GM21576 (cell line): ENCODE measurements at regions not wholly inside any gene's neighbourhood (a gene's known extent, or its start where the extent isn't known, plus 50 kb on each side); places are given as distances from the start of the nearest gene placed in this dataset.

Source experiments
- ATAC-seq: cut with Tn5 transposase; IDR thresholded peaks from one replicate; pipeline ENCODE4 v1.9.1; 2021; ENCODE audit warnings: mild to moderate bottlenecking, moderate library complexity; ENCODE audit not compliant: unreplicated experiment

DNA sequence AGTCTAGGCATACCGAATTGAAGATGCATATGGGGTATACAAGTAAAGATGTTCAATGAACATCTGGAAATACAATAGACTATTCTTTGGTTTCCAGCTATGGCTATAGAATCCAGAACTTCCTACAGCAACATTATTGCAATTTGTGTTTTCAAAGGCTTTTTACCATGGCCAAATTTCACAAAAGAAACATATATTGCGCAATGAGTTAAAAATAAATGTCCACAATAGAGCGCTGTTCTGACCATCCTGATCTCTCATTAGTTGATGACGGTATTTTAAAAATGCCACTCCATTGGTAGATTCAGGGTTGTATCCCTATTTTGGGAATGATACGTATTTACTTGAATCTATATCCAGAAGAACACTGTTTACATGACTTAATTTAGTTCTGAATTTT lies 139.2 kb downstream of the LINC00632 start:
- no peak for ATAC-seq

DNA sequence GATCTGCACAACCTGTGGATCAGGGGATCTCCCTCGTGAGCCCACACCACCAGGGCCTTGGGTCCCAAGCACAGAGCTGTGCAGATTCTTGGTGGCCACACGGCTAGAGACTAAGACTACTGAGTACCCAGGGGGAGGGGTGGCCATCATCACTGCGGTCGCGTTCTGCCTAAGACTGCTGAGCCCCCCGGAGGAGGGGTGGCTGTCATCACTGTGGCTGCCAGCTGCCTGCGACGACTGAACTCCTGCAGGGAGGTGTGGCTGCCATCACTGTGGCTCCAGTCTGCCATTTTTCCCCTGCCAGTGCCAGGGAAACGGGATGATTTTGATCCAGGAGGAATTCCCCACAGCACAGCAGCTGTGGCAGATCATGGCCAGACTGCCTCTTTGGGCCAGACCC lies 141.7 kb upstream of the SPANXB1 start:
- no peak for ATAC-seq

DNA sequence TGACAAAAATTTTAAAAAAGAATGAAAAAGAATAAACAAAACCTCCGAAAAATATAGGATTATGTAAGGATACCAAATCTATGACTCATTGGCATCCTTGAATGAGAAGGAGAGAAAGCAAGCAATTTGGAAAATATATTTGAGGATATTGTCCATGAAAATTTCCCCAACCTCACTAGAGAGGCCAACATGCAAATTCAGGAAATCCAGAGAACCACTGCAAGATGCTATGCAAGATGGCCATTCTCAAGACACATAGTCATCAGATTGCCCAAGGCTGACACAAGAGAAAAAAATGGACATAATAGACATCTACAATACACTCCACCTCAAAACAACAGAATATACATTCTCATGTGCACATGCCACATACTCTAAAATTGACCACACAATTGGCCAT lies 135.9 kb upstream of the SPANXB1 start:
- ATAC-seq = no peak

DNA sequence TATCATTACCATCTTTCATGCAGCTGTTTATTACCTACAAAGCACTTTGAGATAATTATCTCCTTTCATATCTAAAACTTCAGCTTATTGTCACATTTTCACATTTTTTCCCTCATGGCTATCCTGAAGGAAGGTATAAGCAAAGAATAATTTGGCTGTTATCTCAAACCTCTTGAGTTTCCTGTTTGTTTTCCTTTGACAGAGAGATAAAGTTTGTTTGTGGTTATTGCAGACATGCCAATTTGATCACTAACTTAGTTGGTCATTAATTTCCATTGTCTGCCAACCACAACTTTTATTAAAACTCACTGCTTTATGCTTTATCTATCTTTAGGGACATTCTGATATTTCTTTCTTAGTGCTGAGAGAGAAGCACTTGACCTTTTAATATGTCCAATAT lies 89.8 kb upstream of the SPANXB1 start:
- ATAC-seq = no peak

DNA sequence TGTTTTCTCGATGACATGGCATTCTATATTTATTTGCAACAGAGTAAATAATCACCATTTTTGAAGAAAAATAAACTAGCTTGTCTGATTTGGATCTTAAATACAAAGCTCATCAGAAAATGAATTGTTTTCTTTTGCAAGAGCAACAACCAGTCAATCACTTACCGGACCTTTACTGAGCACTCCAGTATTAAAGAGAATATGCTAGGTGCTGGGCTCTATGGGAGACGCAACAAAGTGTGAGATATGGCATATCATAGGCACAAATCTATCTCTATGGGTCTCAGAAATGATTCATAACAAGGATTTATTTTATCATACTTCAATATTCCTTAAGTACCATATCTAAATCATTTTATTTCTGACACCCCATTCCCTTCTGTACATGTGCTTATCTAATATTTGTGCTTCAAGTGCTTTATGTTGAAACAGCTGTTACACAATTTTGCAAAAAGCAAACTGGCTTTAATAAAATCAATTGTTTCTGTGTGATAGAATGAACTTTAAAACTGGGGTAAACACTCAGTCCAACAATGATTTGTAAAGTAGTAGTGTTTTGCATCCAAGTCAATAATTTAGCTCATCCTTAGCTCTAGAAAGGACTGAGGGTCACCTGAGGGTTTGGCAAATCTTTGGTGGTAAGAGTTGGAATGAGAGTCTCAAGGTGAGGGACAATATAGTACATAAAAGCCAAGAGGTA lies 88.4 kb upstream of the SPANXB1 start:
- ATAC-seq = no peak

DNA sequence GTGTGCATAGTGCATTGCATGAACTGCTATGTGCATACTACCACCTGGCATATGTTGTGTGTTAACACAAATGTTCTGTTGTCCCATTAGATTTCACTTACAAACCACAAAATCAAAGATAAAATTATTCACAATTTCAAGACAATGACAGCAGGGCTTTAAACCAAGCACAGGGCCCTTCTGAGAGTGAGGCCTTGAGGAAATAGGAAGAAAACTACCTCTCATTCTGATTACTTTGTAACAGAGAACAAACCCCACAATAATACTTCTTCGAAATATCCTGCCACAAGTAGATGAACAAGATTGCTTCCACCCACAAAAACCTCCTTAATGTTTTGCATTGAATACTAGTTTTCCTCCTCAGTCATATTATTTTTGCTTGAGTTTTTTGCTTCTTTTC lies 85.5 kb upstream of the SPANXB1 start:
- no peak for ATAC-seq

DNA sequence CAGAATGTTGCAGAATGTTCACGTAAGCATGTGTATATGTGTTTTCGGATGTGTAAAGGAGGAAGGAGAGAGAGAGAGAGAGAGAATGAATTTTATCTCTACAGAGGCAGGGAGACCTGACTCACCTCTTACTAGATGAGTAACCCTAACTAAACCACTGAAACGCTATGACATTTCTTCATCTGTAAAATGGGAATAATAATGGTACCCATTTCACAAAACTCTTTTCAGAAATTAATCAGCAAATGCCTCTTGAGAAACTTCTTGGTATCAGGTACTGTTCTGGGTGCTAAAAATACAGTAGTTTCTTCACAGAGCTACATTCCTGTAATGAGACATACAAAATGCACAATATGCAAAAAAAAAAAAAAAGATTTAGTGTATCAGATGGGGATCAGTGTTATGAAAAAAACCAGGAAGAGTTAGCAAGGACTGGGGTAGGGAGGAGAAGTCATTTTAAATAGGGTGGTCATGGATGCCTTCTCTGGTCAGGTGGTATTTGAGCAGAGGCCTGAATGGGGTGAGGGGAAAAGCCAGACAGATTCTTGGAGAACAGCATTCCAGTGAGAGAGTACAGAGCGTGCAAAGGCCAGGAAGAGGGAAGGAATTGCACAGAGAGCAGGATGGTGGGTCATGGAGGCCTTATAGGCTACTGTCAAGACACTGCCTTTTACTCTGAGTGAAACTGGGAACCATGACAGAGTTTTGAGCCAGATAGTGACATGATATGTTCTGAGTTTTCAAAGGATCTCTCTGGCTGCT lies 84.9 kb upstream of the SPANXB1 start:
- ATAC-seq = no peak

DNA sequence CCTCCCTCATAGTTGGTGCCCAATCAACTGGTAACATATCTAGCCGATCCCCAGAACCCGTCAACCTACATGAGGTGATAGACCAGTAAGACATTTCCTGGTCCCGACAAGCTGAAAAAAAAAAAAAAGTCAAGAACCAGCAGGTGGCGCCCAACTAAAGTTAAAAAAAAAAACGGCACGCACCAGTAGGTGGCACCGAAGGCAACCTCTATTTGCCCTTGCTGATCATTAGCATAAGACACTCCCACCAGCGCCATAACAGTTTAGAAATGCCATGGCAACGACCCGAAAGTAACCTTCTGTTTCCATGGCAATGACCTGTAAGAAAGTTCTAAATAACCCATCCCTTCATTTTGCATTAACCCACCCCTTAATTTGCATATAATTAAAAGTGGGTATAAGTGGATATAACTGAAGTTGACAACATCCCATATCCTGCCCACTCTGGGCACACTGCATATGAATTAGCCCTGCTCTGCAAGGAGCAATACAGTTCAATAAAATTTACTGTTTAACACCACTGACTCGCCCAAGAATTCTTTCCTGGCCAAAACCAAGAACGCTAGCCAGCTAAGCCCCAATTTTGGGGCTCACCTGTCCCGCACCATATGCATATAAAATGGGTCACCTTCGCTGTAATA lies 83.9 kb upstream of the SPANXB1 start:
- ATAC-seq = peak; percentile 90

DNA sequence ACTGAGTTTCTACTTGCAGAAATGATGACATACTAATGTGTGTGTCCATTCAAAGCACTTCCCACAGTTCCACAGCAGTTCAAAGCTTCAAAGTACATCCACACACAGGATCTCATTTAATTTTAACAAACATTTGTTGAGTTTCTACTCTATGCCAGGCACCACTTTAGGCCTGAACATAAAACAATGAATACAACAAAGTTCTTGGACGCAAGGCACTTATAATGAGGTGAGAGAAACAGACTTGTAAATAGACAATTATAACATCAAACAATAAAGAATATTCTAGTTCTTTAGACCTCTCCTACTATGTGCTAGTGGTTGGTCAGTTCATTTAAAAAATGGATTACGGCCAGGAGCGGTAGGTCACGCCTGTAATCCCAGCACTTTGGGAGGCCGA lies 82.0 kb upstream of the SPANXB1 start:
- ATAC-seq = no peak

DNA sequence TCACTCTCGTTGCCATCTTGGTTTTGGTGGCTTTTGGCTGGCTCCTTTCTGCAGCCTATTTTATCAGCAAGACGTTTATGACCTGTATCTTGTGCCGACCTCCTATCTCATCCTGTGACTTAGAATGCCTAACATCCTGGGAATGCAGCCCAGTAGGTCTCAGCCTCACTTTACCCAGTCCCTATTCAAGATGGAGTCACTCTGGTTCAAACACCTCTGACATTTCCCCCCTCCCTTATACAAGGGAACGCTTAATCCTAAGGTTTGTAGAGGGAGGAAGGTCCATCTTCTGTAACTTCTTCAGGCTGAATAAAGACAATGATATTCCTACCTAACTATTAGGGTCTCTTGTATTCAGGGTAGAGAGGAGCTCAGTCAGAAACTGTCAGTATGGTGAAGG lies 79.3 kb upstream of the SPANXB1 start:
- ATAC-seq = no peak

DNA sequence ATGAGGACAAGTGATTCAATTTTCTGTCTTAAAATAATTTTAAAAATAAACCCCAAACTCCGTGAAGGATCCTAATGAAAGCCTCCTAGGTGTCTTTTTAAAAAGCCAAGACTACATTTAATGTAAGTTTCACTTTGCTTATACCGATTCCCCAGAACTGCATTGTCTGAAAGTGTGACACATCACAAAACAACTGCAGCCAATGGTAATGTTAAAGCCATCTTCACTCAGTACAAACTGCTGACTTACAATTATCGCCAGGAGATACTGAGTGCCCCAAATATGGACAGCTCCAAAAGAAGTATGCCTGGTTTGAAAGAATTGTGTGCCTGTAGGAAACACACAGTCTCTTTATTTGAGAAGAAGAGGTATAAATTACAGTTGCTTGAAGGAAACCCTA lies 73.7 kb upstream of the SPANXB1 start:
- no peak for ATAC-seq

DNA sequence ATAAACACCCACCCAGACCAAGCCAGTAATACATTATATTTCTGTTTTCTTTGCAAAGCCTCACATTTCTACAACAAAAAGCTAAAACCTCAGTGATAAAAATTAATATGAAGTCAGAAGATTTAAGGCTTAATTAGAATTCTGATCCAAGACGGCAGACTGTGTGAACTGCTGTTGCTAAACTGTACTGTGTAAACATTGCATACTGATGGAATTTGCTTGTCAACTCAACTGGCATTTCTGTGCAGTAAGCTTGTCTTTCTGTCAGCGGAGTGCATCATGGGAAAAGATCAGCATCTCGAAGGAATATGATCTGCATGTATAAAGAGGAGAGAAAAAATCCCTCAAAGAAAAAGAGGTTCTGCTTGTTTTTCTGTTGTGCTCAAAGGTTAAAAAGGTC lies 69.4 kb upstream of the SPANXB1 start:
- no peak for ATAC-seq

DNA sequence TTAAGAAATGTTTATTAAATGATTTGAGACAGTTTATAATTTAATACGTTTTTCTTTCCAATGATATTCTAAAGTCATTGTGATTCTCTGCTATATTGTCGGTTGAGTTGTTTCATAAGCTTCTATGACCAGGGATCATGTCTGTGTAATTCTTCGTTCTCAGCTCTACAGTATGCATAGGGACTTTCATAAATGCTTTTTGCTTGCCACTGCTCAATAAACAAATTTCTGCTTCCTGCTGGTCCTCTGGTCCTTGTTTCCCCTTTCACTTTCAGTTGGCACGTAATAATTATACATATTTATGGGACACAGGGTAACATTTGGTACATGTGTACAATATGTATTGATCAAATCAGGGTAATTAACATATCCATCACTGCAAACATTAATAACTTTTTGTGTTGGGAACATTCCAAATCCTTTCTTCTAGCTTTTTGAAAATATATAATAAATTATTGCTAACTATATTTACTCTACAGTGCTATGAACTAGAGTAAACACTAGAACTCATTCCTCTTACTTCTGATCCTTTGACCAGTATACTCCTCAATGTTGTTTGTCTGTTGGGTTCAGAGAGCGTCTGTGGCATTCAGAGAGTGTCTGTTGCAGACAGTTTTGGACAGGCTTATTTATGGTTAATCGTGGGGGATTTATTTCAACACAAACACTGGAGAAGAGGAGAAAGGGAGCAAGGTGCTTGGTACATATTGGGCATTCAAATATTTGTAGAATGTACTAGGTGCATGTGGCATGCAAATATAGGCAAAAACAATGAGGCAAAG lies 68.3 kb upstream of the SPANXB1 start:
- ATAC-seq = no peak

DNA sequence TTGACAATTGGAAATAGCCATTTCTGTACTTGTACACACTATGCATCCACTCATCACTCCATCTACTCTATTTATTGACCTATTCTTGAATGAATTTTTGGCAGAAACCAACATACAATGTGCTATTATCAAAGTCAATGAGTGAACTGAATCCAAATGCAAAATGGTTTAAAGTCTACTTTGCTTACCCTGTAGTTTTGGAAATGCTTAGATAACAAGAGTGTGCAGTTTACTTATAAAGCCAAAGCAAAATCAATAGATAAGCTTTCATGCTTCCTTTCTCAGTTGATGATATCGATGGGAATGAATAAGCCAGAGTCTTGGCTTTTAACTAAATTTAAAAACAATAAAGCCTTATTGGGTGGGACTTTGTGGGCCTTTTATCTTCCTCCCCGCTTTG lies 58.9 kb upstream of the SPANXB1 start:
- no peak for ATAC-seq

DNA sequence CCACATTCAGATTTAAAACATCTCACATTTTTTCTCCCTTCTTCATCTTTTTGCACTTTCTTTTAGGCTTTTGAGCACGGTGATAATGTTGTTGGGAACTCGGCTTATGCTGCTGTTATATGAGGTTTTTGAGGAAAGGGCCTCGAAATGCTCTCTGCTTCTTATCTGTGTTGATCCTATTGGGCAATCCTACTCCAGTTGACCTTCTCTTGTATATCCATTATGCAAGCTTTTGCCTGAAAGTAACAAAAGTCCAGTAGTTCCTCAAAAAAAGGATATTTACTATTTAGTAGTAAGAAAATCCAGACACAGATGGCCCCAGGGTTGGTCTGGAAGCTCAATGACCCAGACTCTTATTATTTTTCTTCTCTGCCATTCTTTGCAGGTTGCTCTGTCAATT lies 57.7 kb upstream of the SPANXB1 start:
- ATAC-seq = no peak

DNA sequence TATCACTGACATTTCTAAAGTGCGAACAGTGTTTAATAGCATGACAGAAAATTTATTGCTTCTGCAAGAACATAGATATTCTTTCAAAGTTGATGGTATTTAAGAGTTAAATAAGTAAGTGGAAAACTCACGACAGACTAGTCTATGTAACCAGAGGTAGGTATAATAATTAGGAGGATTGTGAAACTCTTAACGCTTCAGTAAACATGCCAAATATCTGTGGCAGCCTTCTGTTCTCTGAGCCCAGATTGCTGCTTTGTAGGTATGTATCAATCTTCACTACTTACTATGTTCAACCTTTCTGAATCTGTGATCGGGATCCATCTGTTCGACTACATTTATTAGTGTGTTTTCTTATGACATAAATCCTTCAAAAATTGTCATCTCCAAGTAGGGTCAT lies 53.6 kb upstream of the SPANXB1 start:
- no peak for ATAC-seq

DNA sequence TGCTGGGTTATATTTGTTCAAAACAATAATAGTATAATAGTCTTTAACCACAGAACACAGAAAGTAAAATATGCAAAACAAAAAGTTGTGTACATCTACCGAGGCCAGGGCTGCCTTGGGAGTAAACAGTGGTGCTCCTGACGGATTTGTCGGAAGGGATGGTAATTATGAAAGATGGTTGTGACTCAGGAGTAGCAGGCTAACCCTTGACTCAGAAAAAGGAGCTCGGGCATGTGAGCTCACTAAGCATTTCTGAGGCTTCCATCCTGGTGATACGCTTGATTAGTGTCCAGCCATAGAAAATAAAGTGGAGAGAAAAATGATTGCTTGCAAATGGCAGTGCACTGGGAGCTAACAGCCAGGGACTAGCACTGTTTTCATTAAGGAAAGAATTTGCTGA lies 53.2 kb upstream of the SPANXB1 start:
- no peak for ATAC-seq
